Stomach (tissue), 4 donors: ENCODE measurements at regions not wholly inside any gene's neighbourhood (a gene's known extent, or its start where the extent isn't known, plus 50 kb on each side); places are given as distances from the start of the nearest gene placed in this dataset.

ENCODE experiments used
- POLR2A ChIP-seq, 4 donors: fragments of 450-650 bp; IDR thresholded peaks; one replicate each; pipeline ENCODE4 v1.6.1; 2016; ENCODE audit warnings: antibody characterized with exemption in 4 of 4, control low read depth in 2 of 4, mild to moderate bottlenecking in 1 of 4, moderate library complexity in 1 of 4
- POLR2AphosphoS5 ChIP-seq, 3 donors: sonication (generic); formaldehyde crosslinking; IDR thresholded peaks; one replicate each; pipeline ENCODE4 v1.6.1; 2016; ENCODE audit warnings: antibody characterized with exemption in 3 of 3
- TF ChIP-seq, protein P1 (sequence below), 7 experiments: fragments of 450-650 bp in 4 of 7; fragments of 200-600 bp in 3 of 7; sonication (generic) in 3 of 7; IDR thresholded peaks; one replicate each; pipeline ENCODE4 v1.5.1; 2016 to 2019; ENCODE audit warnings: antibody characterized with exemption in 7 of 7, control low read depth in 2 of 7, mild to moderate bottlenecking in 1 of 7

DNA sequence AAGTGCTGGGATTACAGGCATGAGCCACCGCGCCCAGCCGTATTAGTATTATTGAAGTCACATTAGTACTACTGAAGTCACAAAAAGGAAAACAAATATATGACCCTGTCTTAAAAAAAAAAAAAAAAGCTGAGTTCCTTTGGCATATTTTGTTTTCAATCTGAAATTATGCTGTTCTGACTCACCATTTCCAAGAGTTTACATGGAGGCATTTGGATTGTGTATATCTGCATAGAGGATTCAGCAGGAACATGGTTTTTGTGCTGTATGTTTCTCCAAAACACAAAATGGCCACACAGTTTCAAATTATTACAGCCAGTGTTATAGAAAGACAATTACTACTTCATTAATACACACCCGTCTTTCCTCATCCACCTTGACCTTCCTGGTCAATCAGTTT, 103.5 kb upstream of the TSC22D1 start:
- no peak for TF ChIP-seq POLR2AphosphoS5 (IDR thresholded peaks at IDR 0.05)
- TF ChIP-seq, protein P1, sequence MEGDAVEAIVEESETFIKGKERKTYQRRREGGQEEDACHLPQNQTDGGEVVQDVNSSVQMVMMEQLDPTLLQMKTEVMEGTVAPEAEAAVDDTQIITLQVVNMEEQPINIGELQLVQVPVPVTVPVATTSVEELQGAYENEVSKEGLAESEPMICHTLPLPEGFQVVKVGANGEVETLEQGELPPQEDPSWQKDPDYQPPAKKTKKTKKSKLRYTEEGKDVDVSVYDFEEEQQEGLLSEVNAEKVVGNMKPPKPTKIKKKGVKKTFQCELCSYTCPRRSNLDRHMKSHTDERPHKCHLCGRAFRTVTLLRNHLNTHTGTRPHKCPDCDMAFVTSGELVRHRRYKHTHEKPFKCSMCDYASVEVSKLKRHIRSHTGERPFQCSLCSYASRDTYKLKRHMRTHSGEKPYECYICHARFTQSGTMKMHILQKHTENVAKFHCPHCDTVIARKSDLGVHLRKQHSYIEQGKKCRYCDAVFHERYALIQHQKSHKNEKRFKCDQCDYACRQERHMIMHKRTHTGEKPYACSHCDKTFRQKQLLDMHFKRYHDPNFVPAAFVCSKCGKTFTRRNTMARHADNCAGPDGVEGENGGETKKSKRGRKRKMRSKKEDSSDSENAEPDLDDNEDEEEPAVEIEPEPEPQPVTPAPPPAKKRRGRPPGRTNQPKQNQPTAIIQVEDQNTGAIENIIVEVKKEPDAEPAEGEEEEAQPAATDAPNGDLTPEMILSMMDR (IDR thresholded peaks at IDR 0.05), result no peak
- no peak for TF ChIP-seq POLR2A (IDR thresholded peaks at IDR 0.05)
